RWPE1 (cell line): ENCODE measurements at regions not wholly inside any gene's neighbourhood (a gene's known extent, or its start where the extent isn't known, plus 50 kb on each side); places are given as distances from the start of the nearest gene placed in this dataset.

Source experiments
- CTCF ChIA-PET: fragments of 350-600 bp; sonication (Branson Sonifier 250); formaldehyde crosslinking; extraction: SDS; loops from one replicate; lab custom pipeline; 2021; lab: Yijun Ruan, JAX
- POLR2A ChIA-PET: fragments of 400-600 bp; formaldehyde crosslinking; extraction: SDS; loops from one replicate; lab custom pipeline; 2020; ENCODE audit warnings: antibody characterized with exemption; ENCODE audit not compliant: low non-redundant PET; lab: Yijun Ruan, JAX
- DNase-seq: peaks from one replicate; pipeline ENCODE4 v3.0.0; 2012; ENCODE audit warnings: low spot score
- H3K27ac ChIP-seq: fragments of 450-650 bp; 2 replicates; pipeline ENCODE4 v1.5.1; 2017
- CTCF ChIP-seq: fragments of 450-650 bp; conservative IDR thresholded peaks from 2 replicates; pipeline ENCODE4 v1.5.1; 2017; ENCODE audit warnings: low read depth, mild to moderate bottlenecking

GRCh38 chr3:68482565-68482964, 449.8 kb downstream of the TAFA4 start:
- CTCF ChIA-PET: no interaction called here
- TF ChIP-seq CTCF: no peak
- no peak overlapping the region for H3K27ac ChIP-seq
- POLR2A ChIA-PET: no interaction called here
- DNase-seq: no peak

- H3K27ac ChIP-seq: no peak overlapping the region
- CTCF ChIA-PET: no interaction called here
- POLR2A ChIA-PET: no interaction called here
- no peak for TF ChIP-seq CTCF
- no peak for DNase-seq
Observed at GRCh38 chr3:68479779-68480178, 452.6 kb downstream of the TAFA4 start.

- no peak for TF ChIP-seq CTCF
- H3K27ac ChIP-seq: no peak overlapping the region
- POLR2A ChIA-PET: no interaction called here
- CTCF ChIA-PET: no interaction called here
- no peak for DNase-seq
Observed at GRCh38 chr3:68468695-68469375, 463.5 kb downstream of the TAFA4 start.

- no peak for DNase-seq
- CTCF ChIA-PET: no interaction called here
- TF ChIP-seq CTCF: no peak
- H3K27ac ChIP-seq: no peak overlapping the region
- POLR2A ChIA-PET: no interaction called here
Observed at GRCh38 chr3:68467465-68467864, 464.9 kb downstream of the TAFA4 start.

- no peak for TF ChIP-seq CTCF
- DNase-seq: no peak
- ChIA-PET CTCF (interaction anchor here (0.6 kb wide), 1 partner anchor 39 kb away, joined by 5 read pairs; no protein-coding TSS in a partner anchor), POLR2A (no interaction called here)
- H3K27ac ChIP-seq: no peak overlapping the region
Observed at GRCh38 chr3:68458581-68458980, 473.8 kb downstream of the TAFA4 start.

GRCh38 chr3:68448510-68449383, 483.6 kb downstream of the TAFA4 start:
- no peak for TF ChIP-seq CTCF
- DNase-seq: no peak
- ChIA-PET POLR2A (no interaction called here), CTCF (no interaction called here)
- no peak overlapping the region for H3K27ac ChIP-seq
